HCT116 (cell line): ENCODE measurements at regions not wholly inside any gene's neighbourhood (a gene's known extent, or its start where the extent isn't known, plus 50 kb on each side); places are given as distances from the start of the nearest gene placed in this dataset.

Experiments
- ATAC-seq: fragments of 200-7000 bp; cut with Tn5 transposase; 2 replicates; pipeline ENCODE4 v1.9.1; 2020; ENCODE audit warnings: mild to moderate bottlenecking, moderate library complexity
- BruUV-seq: library from RNA; stranded (reverse); fragments of 400-500 nt; replicated peaks from 2 replicates; lab custom pipeline; 2021; lab: Mats Ljungman, UMichigan
- CTCF ChIA-PET: fragments of 300-600 bp; sonication (Branson Sonifier 250); formaldehyde crosslinking; loops from one replicate; lab custom pipeline; 2021; ENCODE audit warnings: antibody characterized with exemption; lab: Charles Lee
- POLR2A ChIA-PET: fragments of 300-600, 350-600 bp; sonication (Branson Sonifier 250); formaldehyde crosslinking; loops from one replicate; lab custom pipeline; 2021; ENCODE audit warnings: antibody characterized with exemption; lab: Charles Lee
- RAD21 ChIA-PET, 2 experiments: fragments of 300-600 bp; sonication (Branson Sonifier 250); formaldehyde crosslinking; loops; one replicate each; lab custom pipeline; 2023; ENCODE audit warnings: low total read pairs in 2 of 2; ENCODE audit not compliant: uncharacterized antibody in 2 of 2, unreplicated experiment in 2 of 2, low non-redundant PET in 1 of 2; lab: Charles Lee
- DNase-seq: peaks from one replicate; pipeline ENCODE4 v3.0.0-alpha.2; 2010; ENCODE audit warnings: low read depth, low spot score
- H2AFZ ChIP-seq: fragments of 200-600 bp; shearing (Covaris generic), sonication (generic); 2 replicates; pipeline ENCODE4 v1.6.1; 2017; ENCODE audit warnings: low read depth, mixed run types, mixed read lengths, antibody characterized with exemption, low read length; ENCODE audit not compliant: poor library complexity, severe bottlenecking
- H3K27ac ChIP-seq: 2 replicates; pipeline ENCODE4 v1.5.1; 2012; ENCODE audit warnings: low read depth, low read length
- H3K27me3 ChIP-seq: fragments of 200-600 bp; sonication (generic); 2 replicates; pipeline ENCODE4 v1.6.1; 2016; ENCODE audit warnings: mixed run types, low read length, mixed read lengths; ENCODE audit not compliant: insufficient read depth
- H3K36me3 ChIP-seq, 2 experiments: fragments of 200-500 bp in 1 of 2; fragments of 200-600 bp in 1 of 2; sonication (Bioruptor generic) in 1 of 2; sonication (generic) in 1 of 2; 2 replicates each; pipeline versions ENCODE4 v1.5.1 to v1.6.1; 2014 to 2016; ENCODE audit warnings: low read length in 2 of 2, inconsistent platforms in 1 of 2, mixed read lengths in 1 of 2, mixed run types in 1 of 2; ENCODE audit not compliant: insufficient read depth in 2 of 2, control insufficient read depth in 1 of 2
- H3K4me1 ChIP-seq, 2 experiments: fragments of 200-600 bp in 1 of 2; sonication (generic) in 1 of 2; 2 replicates each; pipeline versions ENCODE4 v1.5.1 to v1.6.1; 2012 to 2017; ENCODE audit warnings: low read length in 2 of 2, inconsistent platforms in 1 of 2, mild to moderate bottlenecking in 1 of 2, mixed read lengths in 1 of 2, mixed run types in 1 of 2, moderate library complexity in 1 of 2; ENCODE audit not compliant: insufficient read depth in 2 of 2, control insufficient read depth in 1 of 2
- H3K4me2 ChIP-seq: fragments of 200-600 bp; sonication (generic); 2 replicates; pipeline ENCODE4 v1.6.1; 2017; ENCODE audit warnings: mixed run types, low read length, mixed read lengths
- H3K4me3 ChIP-seq, 2 experiments: fragments of 200-600 bp in 1 of 2; sonication (generic) in 1 of 2; replicated peaks in 1 of 2; 2 replicates each; pipeline ENCODE4 v1.5.1; 2011 to 2016; ENCODE audit warnings: low read length in 2 of 2, control low read depth in 1 of 2, low read depth in 1 of 2, mild to moderate bottlenecking in 1 of 2, mixed read lengths in 1 of 2, mixed run types in 1 of 2
- H3K79me2 ChIP-seq: fragments of 200-600 bp; sonication (generic); 2 replicates; pipeline ENCODE4 v1.6.1; 2017; ENCODE audit warnings: mild to moderate bottlenecking, mixed run types, low read length, moderate library complexity, mixed read lengths; ENCODE audit not compliant: insufficient read depth
- H3K9ac ChIP-seq: fragments of 200-600 bp; sonication (generic); 2 replicates; pipeline ENCODE4 v1.6.1; 2016; ENCODE audit warnings: low read length, mixed read lengths
- H3K9me2 ChIP-seq: fragments of 200-600 bp; sonication (generic), shearing (Covaris generic); 2 replicates; pipeline ENCODE4 v1.6.1; 2017; ENCODE audit warnings: mixed run types, mild to moderate bottlenecking, moderate library complexity; ENCODE audit not compliant: insufficient read depth
- H3K9me3 ChIP-seq, 2 experiments: fragments of 200-500 bp in 1 of 2; fragments of 200-600 bp in 1 of 2; sonication (Bioruptor generic) in 1 of 2; sonication (generic) in 1 of 2; 2 replicates each; pipeline ENCODE4 v1.6.1; 2014 to 2017; ENCODE audit warnings: low read length in 2 of 2, mixed read lengths in 2 of 2, inconsistent platforms in 1 of 2, low read depth in 1 of 2, mild to moderate bottlenecking in 1 of 2, mixed run types in 1 of 2, moderate library complexity in 1 of 2; ENCODE audit not compliant: control insufficient read depth in 1 of 2, insufficient read depth in 1 of 2
- H4K20me1 ChIP-seq: fragments of 200-600 bp; sonication (generic), shearing (Covaris generic); 2 replicates; pipeline ENCODE4 v1.6.1; 2017; ENCODE audit warnings: mixed run types, mild to moderate bottlenecking, moderate library complexity; ENCODE audit not compliant: insufficient read depth
- CTCF ChIP-seq, 3 experiments: fragments of 200-600 bp in 1 of 3; sonication (generic) in 1 of 3; IDR thresholded peaks in 2 of 3; conservative IDR thresholded peaks in 1 of 3; 2 replicates each; pipeline ENCODE4 v1.5.1; 2012 to 2017; ENCODE audit warnings: low read depth in 2 of 3, low read length in 2 of 3, antibody characterized with exemption in 1 of 3, borderline replicate concordance in 1 of 3, control low read depth in 1 of 3, mild to moderate bottlenecking in 1 of 3, mixed read lengths in 1 of 3, mixed run types in 1 of 3, moderate library complexity in 1 of 3; ENCODE audit not compliant: insufficient read depth in 1 of 3
- ELF1 ChIP-seq: IDR thresholded peaks from 2 replicates; pipeline ENCODE4 v1.6.1; 2012; ENCODE audit warnings: low read depth, borderline replicate concordance
- EZH2 ChIP-seq: fragments of 200-600 bp; sonication (generic); IDR thresholded peaks from 2 replicates; pipeline ENCODE4 v1.6.1; 2017; ENCODE audit warnings: antibody characterized with exemption, mixed run types
- EZH2phosphoT487 ChIP-seq: fragments of 200-600 bp; IDR thresholded peaks from 2 replicates; pipeline ENCODE4 v1.6.1; 2018; ENCODE audit warnings: antibody characterized with exemption, borderline replicate concordance
- FOSL1 ChIP-seq: IDR thresholded peaks from 2 replicates; pipeline ENCODE4 v1.6.1; 2012; ENCODE audit warnings: low read depth
- JUND ChIP-seq: IDR thresholded peaks from 2 replicates; pipeline ENCODE4 v1.6.1; 2012
- MAX ChIP-seq: IDR thresholded peaks from 2 replicates; pipeline ENCODE4 v1.6.1; 2012
- POLR2A ChIP-seq: IDR thresholded peaks from 2 replicates; pipeline ENCODE4 v1.7.0; 2011; ENCODE audit warnings: borderline replicate concordance; ENCODE audit not compliant: insufficient read depth, insufficient read length; ENCODE audit errors: extremely low read depth
- RAD21 ChIP-seq: IDR thresholded peaks from 2 replicates; pipeline ENCODE4 v1.6.1; 2012; ENCODE audit warnings: low read depth, mild to moderate bottlenecking
- SIN3A ChIP-seq: IDR thresholded peaks from 2 replicates; pipeline ENCODE4 v1.6.1; 2012; ENCODE audit warnings: low read depth
- TCF7L2 ChIP-seq: IDR thresholded peaks from 2 replicates; pipeline ENCODE4 v1.7.0; 2011; ENCODE audit warnings: borderline replicate concordance, inconsistent platforms; ENCODE audit not compliant: insufficient read depth, insufficient read length; ENCODE audit errors: extremely low read depth
- ZNF274 ChIP-seq: fragments of 200-500 bp; sonication (Bioruptor generic); IDR thresholded peaks from 2 replicates; pipeline ENCODE4 v1.6.1; 2014; ENCODE audit warnings: mild to moderate bottlenecking, low read depth, low read length, inconsistent platforms
- intact Hi-C: fragments of 100-400 bp; cut with micrococcal nuclease; formaldehyde crosslinking; loops from 2 replicates; pipeline ENCODE4 v1.10.0; 2022

- no peak for DNase-seq
- intact Hi-C loops: no loop called here
- ChIA-PET POLR2A (no interaction called here), CTCF (no interaction called here), RAD21 (no interaction called here)
- H4K20me1 ChIP-seq: no peaks in the 10 kb centered on the region
- no peak for TF ChIP-seq ELF1
- no peak for TF ChIP-seq ZNF274
- TF ChIP-seq SIN3A: no peak
- TF ChIP-seq JUND: no peak
- TF ChIP-seq EZH2: no peak
- H3K36me3 ChIP-seq: no peaks in the 10 kb centered on the region
- H3K4me1 ChIP-seq: no peaks in the 10 kb centered on the region
- H3K9ac ChIP-seq: no peak overlapping the region
- H3K4me2 ChIP-seq: no peak overlapping the region
- H3K9me2 ChIP-seq: no peaks in the 10 kb centered on the region
- H3K79me2 ChIP-seq: no peaks in the 10 kb centered on the region
- H3K4me3 ChIP-seq: no peak overlapping the region
- no peak for ATAC-seq
- peaks cover 57% of the 10 kb centered on the region for H3K27me3 ChIP-seq
- H3K9me3 ChIP-seq: no peaks in the 10 kb centered on the region
- H2AFZ ChIP-seq: no peak overlapping the region
- BruUV-seq: no TSS peak
- no peak overlapping the region for H3K27ac ChIP-seq
These were observed 75.4 kb upstream of the SPACA1 start for GRCh38 chr6:87972279-87972678.

- Histone ChIP-seq H2AFZ (no peak overlapping the region), H3K36me3 (no peaks in the 10 kb centered on the region), H3K79me2 (no peaks in the 10 kb centered on the region), H3K27me3 (peaks cover 60% of the 10 kb centered on the region), H3K4me2 (no peak overlapping the region), H3K9me2 (no peaks in the 10 kb centered on the region), H3K4me3 (no peak overlapping the region), H4K20me1 (no peaks in the 10 kb centered on the region), H3K4me1 (no peaks in the 10 kb centered on the region), H3K9ac (no peak overlapping the region), H3K27ac (no peak overlapping the region), H3K9me3 (no peaks in the 10 kb centered on the region)
- intact Hi-C loops: no loop called here
- ChIA-PET RAD21 (no interaction called here), CTCF (no interaction called here), POLR2A (no interaction called here)
- DNase-seq: no peak
- no peak for TF ChIP-seq POLR2A
- TF ChIP-seq EZH2phosphoT487: no peak
- no peak for TF ChIP-seq RAD21
- TF ChIP-seq TCF7L2: no peak
- TF ChIP-seq FOSL1: no peak
- no peak for TF ChIP-seq CTCF (IDR thresholded peaks at IDR 0.05 in 2 of 3, conservative IDR thresholded peaks at IDR 0.05 in 1 of 3; ENCODE audit: borderline replicate concordance in 1 of 3, insufficient read depth in 1 of 3, low read depth in 2 of 3, low read length in 2 of 3)
- no peak for TF ChIP-seq MAX
- no TSS peak for BruUV-seq
- no peak for ATAC-seq
These were observed 75.9 kb upstream of the SPACA1 start for GRCh38 chr6:87971605-87972262.
